ENCODE measurements at regions not wholly inside any gene's neighbourhood (a gene's known extent, or its start where the extent isn't known, plus 50 kb on each side); places are given as distances from the start of the nearest gene placed in this dataset.

- no peak for DNase-seq (ENCODE audit: low read depth in 3 of 3, low spot score in 2 of 3)
Observed at GRCh38 chr11:134532131-134532920, 120.3 kb upstream of the B3GAT1 start.

DNA sequence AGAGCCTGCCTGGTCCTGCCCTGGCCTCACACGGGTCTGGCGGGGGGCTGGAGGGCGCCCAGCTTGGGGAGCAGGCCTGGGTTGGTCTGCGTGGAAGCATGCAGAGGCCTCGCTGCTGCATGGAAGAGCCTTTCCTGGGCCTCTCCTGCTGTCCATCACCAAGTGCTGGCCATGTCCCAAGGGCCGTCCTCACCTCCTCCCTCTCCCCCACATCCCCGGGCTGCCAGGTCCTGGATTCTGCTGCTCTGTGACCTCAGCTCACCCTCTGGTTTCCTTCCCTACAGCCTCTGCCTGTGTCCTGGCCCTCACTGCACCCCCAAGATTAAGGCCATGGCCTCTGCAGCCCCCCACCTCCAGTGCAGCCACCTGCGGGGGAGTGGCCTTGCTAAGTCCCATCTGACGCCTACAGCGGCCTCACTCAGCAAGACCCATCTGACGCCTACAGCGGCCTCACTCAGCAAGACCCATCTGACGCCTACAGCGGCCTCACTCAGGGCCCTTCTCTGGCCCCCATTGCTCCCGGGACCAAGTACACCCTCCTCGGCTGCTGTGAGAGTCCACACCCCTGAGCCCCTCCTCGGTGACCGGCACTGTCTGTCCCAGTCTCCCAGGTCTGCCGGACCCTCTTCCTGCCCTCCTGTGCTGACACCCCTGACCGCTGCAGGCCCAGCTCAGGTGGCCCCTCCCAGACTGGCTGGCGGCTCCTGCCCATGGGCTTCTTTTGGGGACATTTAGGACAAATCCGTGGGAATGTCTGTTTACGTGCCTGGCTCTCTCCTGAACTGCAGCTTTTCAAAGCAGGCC lies 119.5 kb upstream of the B3GAT1 start:
- no peak for DNase-seq (ENCODE audit: low read depth in 3 of 3, low spot score in 2 of 3)

DNA sequence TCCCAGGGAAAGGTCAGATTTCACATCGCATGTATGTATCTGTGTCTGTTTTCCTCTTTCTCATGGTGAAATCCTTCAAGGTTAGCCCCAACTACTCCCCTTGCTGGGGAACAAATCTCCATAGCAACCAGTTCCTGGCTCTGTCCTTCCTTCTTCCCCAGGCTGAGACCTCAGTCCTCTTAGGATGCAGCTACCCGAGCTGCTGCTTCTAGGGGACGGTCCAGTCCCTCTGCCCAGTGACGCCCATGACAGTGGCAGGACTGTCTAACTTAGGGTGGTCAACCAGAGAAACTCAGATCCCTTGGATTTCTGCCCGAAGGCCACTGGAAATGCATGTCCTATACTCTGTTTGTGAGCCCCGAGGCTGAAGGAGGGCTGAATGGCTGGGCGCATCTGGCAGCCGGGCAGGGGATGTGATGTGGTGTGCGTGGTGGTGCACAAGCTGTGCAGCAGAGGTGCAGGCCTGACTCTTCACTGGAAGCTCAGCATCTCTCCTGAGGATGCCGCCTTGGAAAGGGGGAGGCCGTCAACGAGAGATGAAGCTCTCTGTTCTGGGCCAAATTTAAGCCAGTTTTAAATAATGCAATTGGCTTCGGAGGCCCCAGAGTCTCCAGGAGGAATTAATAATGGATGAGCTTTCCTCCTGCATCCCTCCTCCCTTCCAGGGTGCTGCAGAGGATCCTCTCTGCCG lies 118.7 kb upstream of the B3GAT1 start:
- no peak for DNase-seq (ENCODE audit: low read depth in 3 of 3, low spot score in 2 of 3)

GRCh38 chr11:134529212-134530096 lies 117.4 kb upstream of the B3GAT1 start:
- DNase-seq (ENCODE audit: low read depth in 3 of 3, low spot score in 2 of 3), result no peak

- DNase-seq (ENCODE audit: low read depth in 3 of 3, low spot score in 2 of 3), result no peak
Observed at GRCh38 chr11:134528453-134528852, 116.4 kb upstream of the B3GAT1 start.

DNA sequence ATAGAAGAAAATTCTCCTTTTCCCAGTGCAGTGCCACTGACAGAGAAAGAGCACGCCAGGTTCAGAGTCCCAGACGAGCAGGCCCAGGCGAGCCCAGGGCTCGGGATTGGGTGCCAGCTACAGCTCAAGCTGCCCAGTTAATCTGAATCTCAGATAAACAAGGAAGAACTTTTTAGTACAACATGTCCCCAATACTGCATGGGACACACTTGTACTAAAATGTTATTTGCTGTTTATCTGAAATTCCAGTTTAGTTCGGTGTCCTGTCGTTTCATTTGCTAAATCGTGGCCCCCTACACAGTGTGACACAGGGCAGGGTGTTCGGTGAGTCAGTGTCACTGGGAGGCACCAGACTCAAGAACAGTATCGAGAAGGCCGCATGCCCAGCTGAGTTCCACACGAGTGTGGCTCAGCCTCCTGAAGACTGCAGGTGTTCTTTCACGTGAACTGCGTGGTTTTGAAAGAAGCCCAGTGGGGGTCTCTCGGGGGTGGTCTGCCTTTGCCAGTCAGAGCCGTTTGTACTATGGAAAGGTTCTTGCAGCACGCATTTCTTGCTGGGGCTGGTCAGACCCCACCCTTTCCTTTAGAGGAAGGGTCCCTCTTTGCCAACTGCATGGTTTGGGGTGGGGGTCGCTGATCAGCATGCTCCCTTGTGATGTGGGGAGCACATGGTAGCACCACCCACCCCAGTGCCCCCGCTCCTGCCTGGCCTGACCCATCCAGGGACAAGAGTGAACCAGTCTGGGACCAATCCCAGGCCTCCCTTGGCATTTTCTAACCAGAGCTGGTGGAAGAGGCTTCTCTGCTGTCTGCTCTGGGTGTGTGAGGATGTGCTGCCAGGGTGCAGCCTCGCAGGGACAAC lies 115.6 kb upstream of the B3GAT1 start:
- no peak for DNase-seq (ENCODE audit: low read depth in 3 of 3, low spot score in 2 of 3)

GRCh38 chr11:134524896-134525845 lies 113.1 kb upstream of the B3GAT1 start:
- no peak for DNase-seq (ENCODE audit: low read depth in 3 of 3, low spot score in 2 of 3)

GRCh38 chr11:134524201-134524600 lies 112.2 kb upstream of the B3GAT1 start:
- DNase-seq (ENCODE audit: low read depth in 3 of 3, low spot score in 2 of 3), result no peak

DNA sequence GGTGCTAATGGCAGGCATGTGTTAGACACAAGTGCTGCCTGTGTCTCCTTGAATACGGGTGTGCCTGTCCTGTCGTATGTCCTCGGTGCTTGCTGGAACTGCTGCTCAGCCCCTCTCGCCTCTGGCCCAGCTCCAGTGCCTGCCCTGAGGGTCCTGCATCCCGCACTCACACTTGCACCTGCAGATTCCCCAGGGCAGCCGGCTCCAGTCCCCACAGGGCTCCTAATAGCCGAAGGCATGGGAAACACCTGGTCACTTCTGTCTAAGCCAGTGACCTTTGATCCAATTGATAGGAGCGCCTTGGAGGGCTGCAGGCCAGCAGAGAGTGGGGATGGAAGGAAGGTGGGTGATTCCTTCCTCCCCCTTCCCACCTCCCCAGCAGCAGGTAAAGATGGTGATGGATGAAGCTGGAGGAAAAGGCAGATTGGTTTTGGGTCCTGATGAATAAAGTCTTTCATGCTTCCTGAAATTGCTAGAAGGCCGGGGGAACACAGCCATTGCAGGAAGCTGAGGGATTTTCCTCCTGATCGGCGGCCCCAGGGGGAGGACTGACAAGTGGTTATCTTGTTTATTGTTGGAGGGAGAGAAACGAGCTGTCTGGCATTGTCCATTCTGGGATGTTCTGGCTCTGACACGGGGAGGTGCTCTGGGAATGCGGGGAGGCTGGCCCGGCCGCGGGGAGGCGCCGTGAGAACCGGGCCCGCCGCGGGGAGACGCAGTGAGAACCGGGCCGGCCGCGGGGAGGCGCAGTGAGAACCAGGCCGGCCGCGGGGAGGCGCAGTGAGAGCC lies 110.9 kb upstream of the B3GAT1 start:
- no peak for DNase-seq (ENCODE audit: low read depth in 3 of 3, low spot score in 2 of 3)

- no peak for DNase-seq (ENCODE audit: low read depth in 3 of 3, low spot score in 2 of 3)
Observed at GRCh38 chr11:134521452-134522289, 109.6 kb upstream of the B3GAT1 start.

GRCh38 chr11:134521001-134521400 lies 109.0 kb upstream of the B3GAT1 start:
- no peak for DNase-seq (ENCODE audit: low read depth in 3 of 3, low spot score in 2 of 3)

DNA sequence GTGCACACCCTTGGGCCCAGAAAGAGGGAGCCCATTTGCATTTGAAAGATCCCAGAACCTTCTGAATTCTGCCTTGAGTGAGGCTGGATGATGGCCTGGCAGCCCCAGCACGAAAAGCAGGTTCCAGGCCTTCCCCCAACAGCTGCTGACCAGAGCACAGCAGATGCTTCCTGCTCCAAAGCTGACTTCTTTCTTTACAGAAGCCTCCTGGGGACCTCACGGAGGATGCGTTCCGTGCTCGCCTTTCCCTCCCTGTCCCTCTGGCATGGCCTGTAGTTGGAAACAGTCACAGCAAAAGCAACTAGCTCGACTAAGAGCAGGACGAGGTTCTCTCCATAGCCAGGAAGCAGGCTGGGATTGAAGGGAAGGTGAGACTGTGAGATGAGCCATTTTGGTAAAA lies 107.7 kb upstream of the B3GAT1 start:
- no peak for DNase-seq (ENCODE audit: low read depth in 3 of 3, low spot score in 2 of 3)

DNA sequence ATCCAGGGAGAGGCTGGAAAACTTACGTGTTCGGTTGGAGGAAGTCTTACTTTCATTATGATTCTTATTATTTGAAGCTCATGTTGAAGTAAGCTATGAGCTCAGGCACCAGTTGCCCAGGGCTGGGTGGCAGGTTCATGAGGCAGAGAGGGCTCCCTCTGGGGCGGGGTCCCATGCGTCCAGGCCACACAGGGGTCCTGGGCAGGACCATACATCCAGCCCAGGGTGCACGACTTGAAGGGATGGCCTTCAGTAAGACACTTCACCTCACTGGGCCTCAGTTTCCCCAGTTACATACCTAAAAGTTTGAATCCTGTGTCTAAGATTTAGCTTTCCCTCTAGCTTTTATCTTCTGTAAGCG lies 107.3 kb upstream of the B3GAT1 start:
- no peak for DNase-seq (ENCODE audit: low read depth in 3 of 3, low spot score in 2 of 3)

DNA sequence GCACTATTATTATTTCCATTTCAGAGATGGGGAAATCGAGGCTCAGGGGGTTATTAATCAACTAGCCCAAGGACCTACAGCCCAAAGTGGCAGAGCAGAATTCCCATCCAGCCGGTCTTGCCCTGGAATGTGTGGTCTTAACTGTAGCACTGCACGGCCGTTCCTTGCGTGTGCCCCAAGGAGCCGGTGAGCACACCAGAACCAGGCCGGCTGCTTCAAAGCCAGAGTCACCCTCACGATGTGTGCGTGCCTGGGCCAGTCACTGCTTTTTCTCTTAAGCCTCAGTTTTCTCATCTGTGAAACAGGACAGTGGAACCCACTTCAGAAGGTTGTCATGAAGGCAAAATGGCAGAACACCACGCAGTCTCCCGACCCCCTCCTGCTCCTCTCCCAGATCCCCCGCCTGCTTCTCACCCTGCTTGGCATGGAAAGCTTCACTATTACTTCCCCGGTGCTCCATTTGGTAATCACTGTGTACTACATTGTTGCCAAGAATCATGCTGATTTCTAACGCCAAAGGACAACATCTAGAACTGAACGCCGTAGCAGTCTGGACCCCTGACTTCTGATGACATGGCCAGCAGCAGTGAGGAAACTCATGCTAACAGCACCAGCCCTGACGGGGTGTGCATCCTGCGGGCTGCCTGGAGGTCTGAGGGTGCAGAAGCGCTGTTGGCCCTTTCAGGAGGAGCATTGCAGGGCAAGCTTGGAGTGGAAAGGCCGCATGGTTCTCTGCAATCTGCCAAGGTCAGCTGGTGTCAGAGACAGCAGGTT lies 106.8 kb upstream of the B3GAT1 start:
- DNase-seq (ENCODE audit: low read depth in 3 of 3, low spot score in 2 of 3), result no peak

DNA sequence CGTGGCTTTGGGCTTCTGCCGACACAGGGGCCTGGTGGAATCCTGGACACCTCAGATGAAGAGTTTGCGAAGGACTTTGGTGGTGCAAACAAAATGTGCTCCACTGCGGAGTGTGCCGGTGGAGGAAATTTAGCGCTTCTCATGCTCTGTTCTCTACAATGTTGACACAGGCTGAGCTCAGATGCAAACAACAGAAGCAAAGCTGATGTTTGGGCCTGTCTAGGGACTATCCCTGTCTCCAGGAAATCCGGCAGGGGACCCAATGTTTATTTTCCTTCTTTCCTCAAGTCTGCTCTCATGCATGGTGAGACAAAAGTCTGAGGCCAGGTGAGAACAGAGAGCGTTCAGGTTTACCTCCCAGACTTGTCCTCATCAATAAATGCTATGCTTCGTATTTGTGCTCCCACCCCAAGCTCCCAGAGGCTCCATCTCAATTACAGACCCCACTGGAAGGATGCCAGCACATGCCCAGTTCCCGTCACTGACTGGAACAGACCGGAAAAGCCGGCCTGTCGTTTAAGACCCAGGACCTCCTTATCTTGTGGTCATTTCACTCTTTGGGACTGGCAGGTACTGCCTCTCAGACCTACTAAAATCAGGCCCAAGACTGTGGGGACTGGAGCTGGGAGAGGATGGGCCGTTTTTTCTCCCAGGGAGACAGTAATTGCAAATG lies 105.7 kb upstream of the B3GAT1 start:
- no peak for DNase-seq (ENCODE audit: low read depth in 3 of 3, low spot score in 2 of 3)

DNA sequence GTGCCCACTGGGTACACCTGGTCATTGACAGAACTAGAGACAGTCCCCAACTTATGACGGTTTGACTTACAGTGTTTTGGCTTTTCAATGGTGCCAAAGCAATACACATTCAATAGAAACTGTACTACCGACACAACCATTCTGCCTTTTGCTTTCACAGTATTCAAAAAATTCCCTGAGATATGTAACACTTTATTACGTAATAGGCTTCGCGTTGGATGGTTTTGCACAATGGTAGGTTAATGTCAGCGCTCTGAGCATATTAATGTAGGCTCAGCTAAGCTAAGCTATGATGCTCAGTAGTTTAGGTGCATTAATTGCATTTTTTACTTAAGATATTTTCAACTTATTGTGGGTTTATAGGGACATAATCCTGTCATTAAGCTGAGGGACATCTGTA lies 105.1 kb upstream of the B3GAT1 start:
- no peak for DNase-seq (ENCODE audit: low read depth in 3 of 3, low spot score in 2 of 3)

All from right renal cortex interstitium (tissue), 3 donors.